K562 (cell line): ENCODE measurements at regions not wholly inside any gene's neighbourhood (a gene's known extent, or its start where the extent isn't known, plus 50 kb on each side); places are given as distances from the start of the nearest gene placed in this dataset.

Source experiments
- CEBPB ChIP-seq: fragments of 450-650 bp; IDR thresholded peaks from 2 replicates; pipeline ENCODE4 v1.6.1; 2016; ENCODE audit warnings: missing genetic modification characterization, missing compliant biosample characterization
- CTCF ChIP-seq, 3 experiments: IDR thresholded peaks in 2 of 3; conservative IDR thresholded peaks in 1 of 3; 2 replicates each; pipeline ENCODE4 v1.5.1; 2011 to 2012; ENCODE audit warnings: low read length in 3 of 3, mild to moderate bottlenecking in 3 of 3, control low read depth in 2 of 3, improper control_type of control experiment in 1 of 3, inconsistent platforms in 1 of 3, low read depth in 1 of 3, mixed read lengths in 1 of 3, moderate library complexity in 1 of 3; ENCODE audit not compliant: insufficient read depth in 2 of 3
- EP300 ChIP-seq: IDR thresholded peaks from 2 replicates; pipeline ENCODE4 v1.6.1; 2012; ENCODE audit warnings: low read length, improper control_type of control experiment
- HDGF ChIP-seq: fragments of 450-650 bp; IDR thresholded peaks from 2 replicates; pipeline ENCODE4 v1.6.1; 2016
- PHF21A ChIP-seq: fragments of 450-650 bp; IDR thresholded peaks from 2 replicates; pipeline ENCODE4 v1.6.1; 2017; ENCODE audit warnings: low read depth, borderline replicate concordance
- PHF8 ChIP-seq: fragments of 200-600 bp; sonication (generic); IDR thresholded peaks from 2 replicates; pipeline ENCODE4 v1.6.1; 2012; ENCODE audit warnings: mixed run types, mild to moderate bottlenecking, inconsistent platforms, low read length, moderate library complexity, borderline replicate concordance
- RAD21 ChIP-seq, 2 experiments: fragments of 250-450 bp in 1 of 2; fragments of 450-650 bp in 1 of 2; sonication (Bioruptor Pico) in 1 of 2; formaldehyde crosslinking in 1 of 2; IDR thresholded peaks in 1 of 2; conservative IDR thresholded peaks in 1 of 2; 2 replicates each; pipeline versions ENCODE4 v1.4.0 to v1.8.0; 2020 to 2022; ENCODE audit warnings: mild to moderate bottlenecking in 2 of 2, moderate library complexity in 1 of 2
- RFX5 ChIP-seq: IDR thresholded peaks from 2 replicates; pipeline ENCODE4 v1.6.1; 2011; ENCODE audit warnings: low read depth, mild to moderate bottlenecking, improper control_type of control experiment, low read length
- SMARCB1 ChIP-seq: IDR thresholded peaks from 2 replicates; pipeline ENCODE4 v1.6.1; 2011; ENCODE audit warnings: improper control_type of control experiment, low read depth; ENCODE audit not compliant: insufficient read length
- SP1 ChIP-seq: sonication (generic); formaldehyde crosslinking; IDR thresholded peaks from 2 replicates; pipeline ENCODE4 v1.8.1; 2022; ENCODE audit warnings: mild to moderate bottlenecking, missing genetic modification reagents
- XRCC5 ChIP-seq: fragments of 200-400 bp; formaldehyde crosslinking; IDR thresholded peaks from 2 replicates; pipeline ENCODE4 v1.6.1; 2017; ENCODE audit warnings: low read depth, mild to moderate bottlenecking, low read length
- ZNF280A ChIP-seq: fragments of 450-650 bp; IDR thresholded peaks from 2 replicates; pipeline ENCODE4 v1.6.1; 2018; ENCODE audit warnings: mild to moderate bottlenecking, low read depth; ENCODE audit not compliant: partially characterized antibody
- ZNF609 ChIP-seq: sonication (generic); formaldehyde crosslinking; IDR thresholded peaks from 2 replicates; pipeline ENCODE4 v1.8.1; 2023; ENCODE audit warnings: missing genetic modification reagents, mild to moderate bottlenecking, borderline replicate concordance

GRCh38 chr7:25358926-25359325, 130.6 kb upstream of the NPVF start:
- TF ChIP-seq XRCC5 (no peak), RFX5 (no peak), SP1 (CRISPR knock-in tag) (no peak), EP300 (no peak), ZNF609 (no peak), SMARCB1 (no peak), PHF21A (no peak), RAD21 (CRISPR knock-in tag; conservative IDR thresholded peaks at IDR 0.05 in 1 of 2, IDR thresholded peaks at IDR 0.05 in 1 of 2) (no peak), CTCF (IDR thresholded peaks at IDR 0.05 in 2 of 3, conservative IDR thresholded peaks at IDR 0.05 in 1 of 3; ENCODE audit: insufficient read depth in 2 of 3, low read depth in 1 of 3, low read length in 3 of 3) (no peak), PHF8 (no peak), CEBPB (tag) (no peak), HDGF (no peak), ZNF280A (no peak)
